NK-92 treated with Interleukin-12 subunit alpha and Interleukin-12 subunit beta, amount 100 ng/mL, for 24 hours (cell line): ENCODE measurements at regions not wholly inside any gene's neighbourhood (a gene's known extent, or its start where the extent isn't known, plus 50 kb on each side); places are given as distances from the start of the nearest gene placed in this dataset.
"Not testable (repeated sequence)": the region's sequence is repeated elsewhere in the genome, so short reads cannot be mapped to it uniquely, and the experiment has no call there.

Experiments used
- DNase-seq: peaks from one replicate; lab custom pipeline; 2025; lab: John Stamatoyannopoulos, UW

DNA sequence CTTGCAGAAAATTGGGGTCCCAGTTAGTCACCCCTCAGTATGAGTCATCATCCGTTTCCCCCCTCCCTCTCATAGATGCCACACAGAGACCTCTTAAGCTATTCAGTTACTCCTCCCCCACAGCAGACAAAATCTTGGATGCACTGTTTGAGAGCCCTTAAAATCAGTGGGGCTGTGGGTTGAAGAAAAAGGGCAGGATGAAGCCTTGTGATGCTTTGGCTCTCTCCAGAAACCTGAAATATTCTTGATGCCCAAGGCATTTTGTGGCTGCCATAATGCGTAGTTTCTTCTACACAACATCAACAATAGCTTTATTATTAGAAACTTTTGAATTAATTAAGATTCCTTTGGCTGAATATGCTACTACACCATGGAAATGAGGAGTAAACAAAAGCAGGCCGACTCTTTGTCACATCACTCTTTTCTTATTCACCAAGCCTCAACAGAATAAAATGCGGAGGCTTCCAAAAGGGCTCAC is 133.8 kb downstream of the MRPS30 start:
- no peak for DNase-seq

DNA sequence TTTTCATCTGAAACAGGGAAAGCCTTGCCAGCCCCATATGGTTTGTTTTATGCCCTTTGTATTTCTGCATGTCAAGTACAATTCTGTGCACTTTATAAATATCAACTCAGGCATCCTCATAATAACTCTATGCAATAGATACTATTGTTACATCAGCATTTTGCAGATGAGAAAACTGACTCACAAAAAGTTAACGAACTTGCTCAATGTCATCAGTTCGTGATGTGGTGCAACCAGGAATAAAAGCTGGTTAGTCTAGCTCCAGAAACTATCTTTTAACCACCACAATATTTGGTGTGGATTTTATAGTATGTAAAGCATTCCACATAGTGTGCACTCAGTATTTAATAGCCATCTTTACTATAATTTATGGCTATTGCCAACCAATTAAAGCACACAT is 134.9 kb downstream of the MRPS30 start:
- DNase-seq = no peak

DNA sequence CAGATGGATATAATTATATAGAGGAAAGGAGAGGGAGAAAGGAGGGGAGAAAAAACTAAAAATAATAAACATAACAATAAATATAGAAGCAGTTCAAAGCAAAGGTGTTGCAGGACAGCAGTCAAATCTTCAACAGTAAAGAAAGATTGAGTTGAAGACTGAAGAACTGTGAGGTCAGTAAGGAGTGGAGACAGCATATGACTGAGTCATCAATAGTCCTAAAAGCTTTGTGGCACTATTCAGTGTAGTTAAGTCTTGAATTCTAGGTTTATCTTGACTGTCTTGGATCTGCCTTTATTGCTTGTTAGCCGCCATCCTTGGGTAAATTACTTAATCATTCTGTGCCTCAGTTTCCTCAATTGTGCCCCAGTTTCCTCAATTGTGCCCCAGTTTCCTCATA is 137.0 kb downstream of the MRPS30 start:
- DNase-seq = no peak

DNA sequence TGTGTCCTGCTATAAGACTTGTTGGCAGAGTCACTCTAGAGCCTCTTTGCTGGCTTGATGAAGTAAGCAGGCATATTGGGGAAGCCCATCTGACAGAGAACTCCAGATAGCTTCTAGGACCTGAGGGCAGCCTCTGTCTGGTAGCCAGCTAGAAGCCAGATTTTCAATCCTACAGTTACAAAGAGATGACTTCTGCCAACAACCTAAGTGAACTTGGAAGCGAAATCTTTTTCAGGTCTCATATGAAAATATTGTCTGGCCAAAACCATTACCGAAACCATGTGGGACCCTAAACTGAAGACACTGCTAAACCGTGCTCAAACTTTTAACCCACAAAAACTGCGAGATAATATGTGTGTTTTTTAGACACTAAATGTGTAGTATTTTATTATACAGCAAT is 140.9 kb downstream of the MRPS30 start:
- DNase-seq = no peak

DNA sequence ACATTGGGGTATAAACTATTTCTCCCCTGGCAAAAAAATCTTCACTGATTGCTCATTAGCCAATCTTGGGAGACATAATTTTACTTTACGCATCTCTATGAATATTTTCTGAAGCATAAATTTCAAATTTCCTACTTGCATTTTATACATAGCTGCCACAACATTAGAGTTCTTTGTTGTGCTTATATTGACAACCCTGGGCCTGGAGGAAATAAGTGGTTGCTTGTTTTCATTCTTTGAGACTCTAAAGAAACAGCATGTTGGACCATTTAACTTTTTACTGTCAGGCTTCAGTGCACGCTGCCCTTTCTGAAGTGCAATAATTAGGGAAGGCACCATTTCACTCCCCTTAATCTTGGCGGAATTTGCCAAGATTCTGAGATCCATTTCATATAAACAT is 142.6 kb downstream of the MRPS30 start:
- no peak for DNase-seq

DNA sequence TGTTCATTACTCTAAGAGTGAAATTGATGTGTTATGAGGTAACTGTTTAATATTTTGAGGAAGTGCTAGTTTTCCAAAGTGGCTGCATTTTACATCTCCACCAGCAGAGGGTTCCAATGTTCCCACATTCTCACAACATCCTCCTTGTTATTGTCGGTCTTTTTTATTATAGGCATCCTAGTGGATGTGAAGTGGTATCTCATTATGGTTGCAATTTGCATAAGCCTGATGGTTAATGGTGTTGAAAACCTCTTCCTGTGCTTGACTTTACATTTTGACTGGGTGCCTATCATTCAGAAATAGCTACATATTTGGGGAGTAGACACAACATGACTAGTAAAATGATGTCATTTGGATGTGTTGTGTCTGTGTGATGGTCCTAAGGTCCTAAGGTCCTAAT is 143.6 kb downstream of the MRPS30 start:
- no peak for DNase-seq

DNA sequence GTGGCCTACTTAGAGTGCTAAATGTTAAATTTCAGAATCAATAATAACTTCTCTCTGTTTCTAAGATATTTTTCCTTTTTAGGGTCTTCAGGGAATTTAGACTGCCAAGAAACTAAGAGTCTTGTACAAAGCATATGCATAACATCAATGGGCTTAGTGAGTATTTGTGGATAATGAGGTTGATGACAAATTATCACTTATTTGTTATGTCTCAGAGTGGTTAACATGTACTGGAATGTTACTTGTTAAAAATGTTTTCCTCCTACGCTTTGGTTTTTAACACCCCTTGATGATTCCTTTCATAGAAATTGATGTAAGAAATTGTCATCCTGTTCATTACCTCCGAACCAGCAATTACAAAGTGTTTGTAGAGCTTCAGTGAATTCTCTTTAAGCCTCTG is 144.3 kb downstream of the MRPS30 start:
- DNase-seq = no peak

DNA sequence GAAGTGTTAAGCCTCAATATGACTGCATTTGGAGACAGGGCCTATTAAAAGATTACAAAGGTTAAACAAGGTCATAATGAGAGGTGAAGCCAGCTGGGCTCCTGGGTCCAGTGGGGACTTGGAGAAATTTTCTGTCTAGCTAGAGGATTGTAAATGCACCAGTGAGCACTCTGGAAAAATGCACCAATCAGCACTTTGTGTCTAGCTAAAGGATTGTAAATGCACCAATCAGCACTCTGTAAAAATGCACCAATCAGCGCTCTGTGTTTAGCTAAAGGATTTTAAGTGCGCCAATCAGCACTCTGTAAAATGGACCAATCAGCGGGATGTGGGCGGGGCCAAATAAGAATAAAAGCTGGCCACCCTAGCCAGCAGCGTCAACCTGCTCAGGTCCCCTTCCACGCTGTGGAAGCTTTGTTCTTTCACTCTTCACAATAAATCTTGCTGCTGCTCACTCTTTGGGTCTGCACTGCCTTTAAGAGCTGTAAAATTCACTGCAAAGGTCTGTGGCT is 150.3 kb downstream of the MRPS30 start:
- DNase-seq = not testable (repeated sequence)

DNA sequence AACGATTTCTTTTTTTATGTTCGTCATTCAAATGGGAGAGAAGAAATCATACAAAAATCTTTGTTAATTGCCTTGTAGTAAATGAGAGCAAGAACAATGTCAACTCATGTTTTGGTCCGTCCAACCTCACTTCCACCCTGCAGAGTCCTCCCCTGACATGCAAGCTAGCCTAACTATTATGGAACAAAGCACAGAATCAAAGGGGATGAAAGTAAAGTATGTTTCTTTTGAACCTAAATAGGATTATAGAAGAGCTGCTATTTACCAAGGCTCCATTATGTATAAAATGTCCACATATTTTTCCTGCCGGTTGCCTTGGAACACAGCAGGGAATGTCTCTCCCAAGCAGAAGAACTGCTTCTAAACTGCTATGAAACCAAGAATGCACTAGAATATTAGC is 161.1 kb downstream of the MRPS30 start:
- DNase-seq = no peak

DNA sequence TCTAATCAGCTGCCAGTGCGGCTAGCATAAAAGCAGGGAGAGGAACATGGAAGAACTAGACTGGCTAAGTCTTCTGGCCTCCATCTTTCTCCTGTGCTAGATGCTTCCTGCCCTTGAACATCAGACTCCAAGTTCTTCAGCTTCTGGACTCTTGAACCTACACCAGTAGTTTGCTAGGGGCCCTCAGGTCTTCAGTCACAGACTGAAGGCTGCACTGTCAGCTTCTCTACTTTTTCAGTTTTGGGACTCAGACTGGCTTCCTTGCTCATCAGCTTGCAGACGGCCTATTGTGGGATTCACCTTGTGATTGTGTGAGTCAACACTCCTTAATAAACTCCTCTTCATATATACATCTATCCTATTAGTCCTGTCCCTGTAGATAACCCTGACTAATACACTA is 162.2 kb downstream of the MRPS30 start:
- DNase-seq = not testable (repeated sequence)

DNA sequence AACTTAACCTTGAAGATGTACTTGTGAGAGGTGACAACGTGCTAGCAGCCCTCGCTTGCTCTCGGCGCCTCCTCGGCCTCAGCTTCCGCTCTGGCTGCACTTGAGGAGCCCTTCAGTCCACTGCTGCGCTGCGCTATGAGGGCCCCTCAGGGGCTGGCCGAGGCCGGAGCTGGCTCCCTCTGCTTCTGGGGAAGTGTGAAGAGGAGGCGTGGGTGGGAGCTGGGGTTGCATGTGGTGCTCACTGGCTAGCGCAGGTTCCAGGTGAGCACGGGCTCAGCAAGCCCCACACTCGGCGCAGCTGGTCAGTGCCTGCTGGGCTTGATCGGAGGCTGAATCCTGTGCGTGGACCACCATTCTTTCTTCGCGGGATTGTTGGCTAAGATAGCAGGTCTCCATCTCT is 166.1 kb downstream of the MRPS30 start:
- no peak for DNase-seq

DNA sequence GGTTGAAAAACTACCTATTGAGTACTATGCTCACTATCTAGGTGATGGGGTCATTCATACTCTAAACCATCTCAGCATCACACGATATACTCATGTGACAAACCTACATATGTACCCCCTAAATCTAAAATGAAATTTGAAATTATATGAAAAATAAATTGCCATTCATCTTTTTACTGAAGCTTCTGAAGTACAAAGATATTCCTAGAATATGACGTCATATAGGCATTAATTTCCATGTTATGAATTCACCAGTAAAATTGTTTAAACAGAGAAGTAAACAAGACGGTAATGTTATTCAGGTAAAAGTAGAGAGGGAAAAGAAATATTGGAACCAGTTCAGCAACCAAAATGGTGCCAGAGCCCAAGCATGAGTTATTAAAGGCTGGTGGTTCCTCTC is 173.0 kb downstream of the MRPS30 start:
- no peak for DNase-seq

DNA sequence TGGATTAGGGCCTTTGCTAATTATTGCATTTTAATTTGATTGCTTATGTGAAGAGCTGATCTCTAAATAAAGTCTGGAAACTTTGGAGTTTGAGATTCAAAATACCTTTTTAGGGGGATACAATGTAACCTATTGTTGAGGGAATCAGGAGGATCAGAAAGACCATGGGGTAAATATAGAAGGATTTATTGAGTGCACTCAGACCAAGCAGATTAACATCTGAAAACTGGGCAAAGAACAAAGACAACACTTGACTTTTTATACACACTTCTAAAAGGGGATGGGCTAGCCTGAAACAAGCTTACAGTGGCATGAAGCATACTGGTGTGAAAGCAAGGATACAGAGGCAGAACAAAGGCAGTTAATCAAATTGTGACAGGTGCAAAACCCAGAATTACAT is 174.3 kb downstream of the MRPS30 start:
- no peak for DNase-seq

DNA sequence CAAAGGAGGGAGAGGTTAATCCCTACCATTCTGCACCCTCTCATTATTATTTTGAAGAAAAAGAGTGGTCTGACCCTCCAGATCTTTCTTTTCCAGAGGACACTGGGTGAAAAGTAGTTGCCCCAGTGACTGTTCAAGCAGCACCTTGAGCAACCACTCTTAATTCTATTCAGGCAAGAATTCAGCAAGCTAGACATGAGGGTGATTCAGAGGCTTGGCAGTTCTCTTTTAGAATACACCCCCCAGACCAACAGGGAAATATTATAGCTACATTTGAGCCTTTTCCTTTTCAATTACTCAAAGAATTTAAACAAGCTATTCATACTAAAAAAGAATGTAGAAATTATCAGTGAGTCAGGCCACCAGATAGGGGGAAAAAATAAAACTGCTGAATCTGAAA is 178.3 kb downstream of the MRPS30 start:
- DNase-seq = no peak

DNA sequence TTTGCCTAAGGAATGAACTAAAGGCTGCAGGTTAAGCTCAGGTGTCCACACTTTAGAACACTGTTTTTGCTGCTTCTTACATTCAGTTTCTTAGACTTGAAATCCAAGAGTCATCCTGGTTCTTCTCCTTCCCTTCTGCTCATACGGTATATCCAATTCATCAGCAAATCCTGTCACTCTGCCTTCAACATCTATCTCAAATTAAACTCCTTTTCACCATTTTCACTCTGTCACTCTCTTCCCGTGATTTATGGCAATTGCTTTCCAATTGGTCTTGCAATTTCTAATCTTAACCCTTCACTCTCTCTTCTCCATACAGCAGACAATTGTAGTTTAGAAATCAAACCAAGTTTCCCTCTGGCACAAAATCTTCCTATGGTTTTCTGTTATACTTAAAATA is 182.9 kb downstream of the MRPS30 start:
- no peak for DNase-seq

DNA sequence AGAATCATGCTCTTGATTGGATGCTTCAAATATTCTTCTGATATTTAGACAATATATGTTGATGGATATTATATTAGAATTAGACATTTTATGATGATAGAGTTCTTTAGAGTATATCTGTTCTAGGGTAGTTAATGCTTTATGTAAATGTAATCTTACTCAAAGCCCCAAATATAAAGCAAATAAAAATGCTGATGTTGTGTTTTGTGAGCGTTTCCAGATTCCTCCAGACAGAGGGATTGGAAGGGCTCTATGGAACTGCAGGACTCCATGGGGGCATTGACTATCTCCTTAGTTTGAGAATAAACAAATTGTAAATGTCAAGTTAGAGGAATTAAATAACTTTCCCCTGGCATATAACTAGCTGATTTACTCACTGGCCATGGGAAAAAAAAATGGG is 184.5 kb downstream of the MRPS30 start:
- no peak for DNase-seq

DNA sequence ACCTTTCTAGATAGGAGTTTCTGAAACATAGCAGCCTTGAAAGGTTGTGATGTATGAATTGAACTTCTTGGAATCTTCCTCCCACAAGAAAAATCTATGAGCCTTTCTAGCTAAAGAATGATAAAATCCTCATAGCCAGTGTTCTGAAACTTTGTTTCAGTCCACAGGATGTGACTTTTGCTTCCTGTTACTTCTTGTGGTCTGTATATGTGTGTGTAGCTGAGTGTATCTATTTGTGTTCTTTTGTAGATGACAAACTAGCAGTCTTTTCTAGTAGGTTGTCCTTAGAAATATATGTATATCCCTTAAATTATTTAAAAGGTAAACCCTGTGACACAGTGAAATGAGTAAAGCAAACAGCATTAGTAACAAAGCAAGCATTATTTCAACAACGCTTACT is 188.8 kb downstream of the MRPS30 start:
- DNase-seq = no peak

DNA sequence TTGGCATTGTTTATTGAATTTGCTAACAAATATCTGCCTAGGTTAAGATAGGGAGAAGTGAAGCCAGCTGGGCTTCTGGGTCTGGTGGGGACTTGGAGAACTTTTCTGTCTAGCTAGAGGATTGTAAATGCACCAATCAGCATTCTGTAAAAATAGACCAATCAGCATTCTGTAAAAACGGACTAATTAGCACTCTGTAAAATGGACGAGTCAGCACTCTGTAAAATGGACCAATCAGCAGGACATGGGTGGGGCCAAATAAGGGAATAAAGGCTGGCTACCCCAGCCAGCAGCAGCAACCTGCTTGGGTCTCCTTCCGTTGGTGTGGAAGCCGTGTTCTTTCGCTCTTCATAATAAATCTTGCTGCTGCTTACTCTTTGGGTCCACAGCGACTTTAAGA is 198.4 kb downstream of the MRPS30 start:
- not testable (repeated sequence) for DNase-seq

DNA sequence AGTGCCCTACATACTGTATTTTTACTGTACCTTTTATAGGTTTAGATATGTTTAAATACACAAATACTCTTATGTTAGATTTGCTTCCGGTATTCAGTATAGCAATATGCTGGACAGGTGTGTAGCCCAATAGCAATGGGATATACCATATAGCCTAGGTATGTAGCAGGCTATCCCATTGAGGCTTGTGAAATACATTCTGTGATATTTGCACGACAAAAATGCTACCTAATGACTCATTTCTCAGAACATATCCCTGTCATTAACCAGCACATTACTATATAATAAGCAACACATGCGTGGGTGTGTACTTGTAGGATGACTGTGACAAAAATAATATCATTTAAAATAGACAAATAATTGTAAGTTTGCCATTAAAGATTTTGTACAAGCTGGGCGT is 208.8 kb downstream of the MRPS30 start:
- DNase-seq = no peak

DNA sequence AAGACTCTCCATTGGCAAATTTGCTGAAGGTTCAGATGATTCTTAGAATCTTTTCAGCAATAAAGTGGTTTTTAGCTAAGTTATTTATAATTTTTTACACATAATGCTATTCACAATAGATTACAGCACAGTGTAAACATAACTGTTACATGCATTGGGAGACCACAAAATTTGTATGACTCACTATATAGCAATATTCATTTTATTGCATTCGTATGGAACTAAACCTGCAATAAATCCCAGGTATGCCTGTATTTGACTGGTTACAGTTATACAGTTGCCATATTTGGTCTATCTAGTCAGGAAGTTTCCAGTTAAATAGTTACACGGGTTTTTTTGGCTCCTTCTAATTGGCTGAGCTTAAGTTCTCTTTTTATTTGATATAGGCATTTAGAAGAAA is 220.8 kb downstream of the MRPS30 start:
- no peak for DNase-seq

DNA sequence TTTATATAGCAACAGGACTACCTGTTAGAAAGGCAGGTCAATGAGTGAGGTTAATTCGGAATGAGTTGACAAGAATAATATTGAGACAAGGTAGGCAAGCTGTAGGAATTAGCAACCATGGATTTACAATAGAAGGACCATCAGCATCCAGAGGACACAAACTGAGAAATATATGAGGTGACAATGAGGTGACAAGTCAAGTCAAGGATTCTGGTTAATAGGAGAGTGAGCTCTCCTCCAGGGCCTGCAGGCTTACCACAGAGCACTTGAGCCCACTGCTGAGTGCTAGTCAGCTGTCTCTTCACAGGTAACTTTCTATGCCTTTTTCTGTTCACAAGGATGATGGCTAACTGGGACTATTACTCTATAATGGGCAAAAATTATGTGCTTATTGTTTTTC is 227.2 kb downstream of the MRPS30 start:
- no peak for DNase-seq

DNA sequence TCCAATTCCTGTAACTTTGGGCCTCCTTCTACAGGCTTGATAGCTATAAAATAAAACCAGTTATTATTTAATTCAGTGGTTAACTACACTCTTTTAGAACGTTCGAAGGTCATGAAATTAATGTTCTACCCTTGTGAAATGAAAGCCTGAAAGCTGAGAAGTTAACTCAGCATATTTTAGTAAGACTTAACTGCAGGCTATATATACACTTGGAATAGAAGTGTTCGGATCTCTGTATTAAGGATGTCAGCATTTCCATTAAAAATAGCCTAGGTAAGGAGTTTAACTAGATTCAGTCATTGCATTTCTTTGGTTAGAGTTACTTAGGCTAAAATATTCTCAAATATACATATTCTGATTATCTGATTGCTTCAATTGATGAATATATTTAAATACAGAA is 229.2 kb downstream of the MRPS30 start:
- no peak for DNase-seq

DNA sequence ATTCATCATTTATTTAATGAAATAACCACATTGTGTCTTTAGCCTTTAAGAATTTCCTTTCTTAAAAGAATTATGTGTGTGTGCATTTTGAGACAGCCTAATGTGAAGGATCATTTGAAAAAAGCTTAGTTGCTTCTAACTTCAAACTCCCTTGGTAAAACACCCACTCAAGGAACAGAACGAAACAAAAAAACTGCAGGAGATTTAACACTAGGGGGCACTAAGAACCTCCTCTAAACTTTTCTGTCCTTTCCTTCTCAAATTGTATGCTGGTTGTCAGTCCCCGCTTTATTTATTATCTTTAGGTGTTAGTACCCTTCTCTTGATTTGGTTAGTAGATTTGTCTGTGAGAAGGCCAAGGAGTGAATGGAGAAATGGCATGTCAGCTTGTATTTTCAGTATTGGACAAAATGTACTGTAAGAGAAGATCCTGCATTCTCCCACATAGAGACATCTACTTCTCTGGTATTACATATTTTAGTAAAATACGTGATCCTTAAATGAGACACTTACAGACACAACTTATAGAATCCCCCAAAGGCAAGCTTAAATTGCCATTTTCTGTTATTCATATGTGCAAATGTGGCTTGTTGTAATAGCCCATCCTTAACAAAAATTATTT is 229.7 kb downstream of the MRPS30 start:
- DNase-seq = no peak

DNA sequence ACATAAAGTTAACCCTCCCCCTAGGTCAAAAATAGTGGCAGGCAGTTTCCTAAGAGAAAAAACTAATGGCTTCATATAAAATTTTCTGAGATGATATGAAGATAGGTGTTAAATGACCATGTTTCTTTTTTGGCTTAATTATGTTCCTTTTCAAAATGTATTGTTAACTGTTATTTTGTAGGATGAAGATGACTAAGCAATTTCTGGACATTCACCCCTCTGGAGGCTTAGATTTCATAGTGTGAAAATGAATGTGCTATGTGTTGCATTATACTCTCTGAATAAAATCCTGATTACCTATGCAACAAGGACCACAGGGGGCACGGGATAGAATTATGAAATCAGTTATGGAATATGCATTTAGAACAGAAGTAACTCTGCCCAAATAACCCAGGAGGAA is 233.5 kb downstream of the MRPS30 start:
- DNase-seq = no peak

DNA sequence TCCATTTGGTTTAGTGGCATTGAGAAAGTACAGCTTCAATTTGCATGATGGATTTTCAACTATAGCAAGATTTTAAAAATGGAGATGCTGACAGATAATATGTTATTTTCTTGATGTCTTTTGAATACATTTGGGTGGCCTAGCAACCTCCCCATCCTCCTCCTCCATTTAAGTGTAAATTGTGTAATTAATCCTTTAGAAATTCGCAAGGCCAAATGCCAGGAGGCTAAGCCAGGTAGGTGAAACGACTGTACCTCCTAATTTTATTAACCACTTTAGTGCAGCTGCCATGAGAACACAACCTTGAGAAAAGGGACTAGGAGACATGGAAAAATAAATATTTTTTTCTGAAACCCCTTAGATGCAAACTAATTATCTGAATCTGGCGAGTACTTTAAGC is 248.8 kb downstream of the MRPS30 start:
- no peak for DNase-seq
